ENCODE measurements at regions not wholly inside any gene's neighbourhood (a gene's known extent, or its start where the extent isn't known, plus 50 kb on each side); places are given as distances from the start of the nearest gene placed in this dataset.
"Not testable (repeated sequence)": the region's sequence is repeated elsewhere in the genome, so short reads cannot be mapped to it uniquely, and the experiment has no call there.

DNA sequence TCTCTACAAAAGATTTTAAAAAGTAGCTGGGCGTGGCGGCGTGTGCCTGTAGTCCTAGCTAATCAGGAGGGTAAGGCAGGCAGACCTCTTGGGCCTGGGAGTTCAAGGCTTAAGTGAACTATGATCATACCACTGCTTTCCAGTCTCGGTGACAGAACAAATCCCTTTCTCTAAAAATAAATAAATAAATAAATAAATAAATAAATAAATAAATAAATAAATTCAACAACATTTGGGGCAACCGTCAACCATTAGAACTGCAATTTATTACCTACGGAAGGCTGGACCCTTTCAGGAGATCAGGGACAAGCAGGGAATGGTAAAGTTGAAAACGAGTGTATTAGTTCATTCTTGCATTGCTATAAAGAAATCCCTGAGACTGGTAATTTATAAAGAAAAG is 136.2 kb upstream of the USP9X start:
- TF ChIP-seq, protein P1, sequence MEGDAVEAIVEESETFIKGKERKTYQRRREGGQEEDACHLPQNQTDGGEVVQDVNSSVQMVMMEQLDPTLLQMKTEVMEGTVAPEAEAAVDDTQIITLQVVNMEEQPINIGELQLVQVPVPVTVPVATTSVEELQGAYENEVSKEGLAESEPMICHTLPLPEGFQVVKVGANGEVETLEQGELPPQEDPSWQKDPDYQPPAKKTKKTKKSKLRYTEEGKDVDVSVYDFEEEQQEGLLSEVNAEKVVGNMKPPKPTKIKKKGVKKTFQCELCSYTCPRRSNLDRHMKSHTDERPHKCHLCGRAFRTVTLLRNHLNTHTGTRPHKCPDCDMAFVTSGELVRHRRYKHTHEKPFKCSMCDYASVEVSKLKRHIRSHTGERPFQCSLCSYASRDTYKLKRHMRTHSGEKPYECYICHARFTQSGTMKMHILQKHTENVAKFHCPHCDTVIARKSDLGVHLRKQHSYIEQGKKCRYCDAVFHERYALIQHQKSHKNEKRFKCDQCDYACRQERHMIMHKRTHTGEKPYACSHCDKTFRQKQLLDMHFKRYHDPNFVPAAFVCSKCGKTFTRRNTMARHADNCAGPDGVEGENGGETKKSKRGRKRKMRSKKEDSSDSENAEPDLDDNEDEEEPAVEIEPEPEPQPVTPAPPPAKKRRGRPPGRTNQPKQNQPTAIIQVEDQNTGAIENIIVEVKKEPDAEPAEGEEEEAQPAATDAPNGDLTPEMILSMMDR (conservative IDR thresholded peaks at IDR 0.05; ENCODE audit: low read length): no peak
- no peak for TF ChIP-seq EZH2phosphoT487 (IDR thresholded peaks at IDR 0.05; ENCODE audit: borderline replicate concordance, low read depth, low read length)
- no peak for DNase-seq (ENCODE audit: low spot score)
- no peak overlapping the region for H3K27ac ChIP-seq (ENCODE audit: low read depth, low read length, poor library complexity, severe bottlenecking)
- H3K4me3 ChIP-seq (ENCODE audit: low read depth, low read length, poor library complexity, severe bottlenecking): no peak overlapping the region
- H3K9me2 ChIP-seq (ENCODE audit: insufficient read depth, low read length): no peaks in the 10 kb centered on the region
- H2AFZ ChIP-seq (ENCODE audit: low read length): no peak overlapping the region
- H3K4me2 ChIP-seq (ENCODE audit: low read length): no peak overlapping the region
- H3K36me3 ChIP-seq (ENCODE audit: insufficient read depth, low read length): no peaks in the 10 kb centered on the region
- H3K9me3 ChIP-seq (ENCODE audit: low read length): no peaks in the 10 kb centered on the region
- ChIA-PET POLR2A (no interaction called here), CTCF (ENCODE audit: unreplicated experiment) (no interaction called here)
- H4K20me1 ChIP-seq (ENCODE audit: insufficient read depth, low read length): no peaks in the 10 kb centered on the region
- no peaks in the 10 kb centered on the region for H3K79me2 ChIP-seq (ENCODE audit: insufficient read depth, low read depth, low read length)
- no peaks in the 10 kb centered on the region for H3K4me1 ChIP-seq (ENCODE audit: insufficient read depth, low read length, poor library complexity, severe bottlenecking)
- intact Hi-C loops (cut with micrococcal nuclease; ENCODE audit: unreplicated experiment): no loop called here
- no TSS peak for BruUV-seq (replicated peaks)

GRCh38 chrX:40950546-40950945 is 134.7 kb upstream of the USP9X start:
- intact Hi-C loops (cut with micrococcal nuclease; ENCODE audit: unreplicated experiment): no loop called here
- DNase-seq (ENCODE audit: low spot score): no peak

GRCh38 chrX:40951407-40951806 is 133.8 kb upstream of the USP9X start:
- H3K4me3 ChIP-seq (ENCODE audit: low read depth, low read length, poor library complexity, severe bottlenecking); POLR2A ChIA-PET; H3K27ac ChIP-seq (ENCODE audit: low read depth, low read length, poor library complexity, severe bottlenecking); H3K9me2 ChIP-seq (ENCODE audit: insufficient read depth, low read length); H3K79me2 ChIP-seq (ENCODE audit: insufficient read depth, low read depth, low read length); DNase-seq (ENCODE audit: low spot score); BruUV-seq (replicated peaks); intact Hi-C loops (cut with micrococcal nuclease; ENCODE audit: unreplicated experiment); H3K9me3 ChIP-seq (ENCODE audit: low read length); H3K4me1 ChIP-seq (ENCODE audit: insufficient read depth, low read length, poor library complexity, severe bottlenecking); CTCF ChIA-PET (ENCODE audit: unreplicated experiment); H4K20me1 ChIP-seq (ENCODE audit: insufficient read depth, low read length); H2AFZ ChIP-seq (ENCODE audit: low read length); H3K4me2 ChIP-seq (ENCODE audit: low read length); H3K36me3 ChIP-seq (ENCODE audit: insufficient read depth, low read length): not testable (repeated sequence)

More at GRCh38 chrX:40950546-40950945, 134.7 kb upstream of the USP9X start:
- Histone ChIP-seq H2AFZ (ENCODE audit: low read length) (no peak overlapping the region), H3K4me1 (ENCODE audit: insufficient read depth, low read length, poor library complexity, severe bottlenecking) (no peaks in the 10 kb centered on the region), H4K20me1 (ENCODE audit: insufficient read depth, low read length) (no peaks in the 10 kb centered on the region), H3K36me3 (ENCODE audit: insufficient read depth, low read length) (no peaks in the 10 kb centered on the region), H3K4me3 (ENCODE audit: low read depth, low read length, poor library complexity, severe bottlenecking) (no peak overlapping the region), H3K27ac (ENCODE audit: low read depth, low read length, poor library complexity, severe bottlenecking) (no peak overlapping the region), H3K9me2 (ENCODE audit: insufficient read depth, low read length) (no peaks in the 10 kb centered on the region), H3K9me3 (ENCODE audit: low read length) (no peaks in the 10 kb centered on the region), H3K4me2 (ENCODE audit: low read length) (no peak overlapping the region), H3K79me2 (ENCODE audit: insufficient read depth, low read depth, low read length) (no peaks in the 10 kb centered on the region)
- CTCF ChIA-PET (ENCODE audit: unreplicated experiment): no interaction called here
- POLR2A ChIA-PET: no interaction called here
- TF ChIP-seq, protein P1 (conservative IDR thresholded peaks at IDR 0.05; ENCODE audit: low read length): no peak
- TF ChIP-seq EZH2phosphoT487 (IDR thresholded peaks at IDR 0.05; ENCODE audit: borderline replicate concordance, low read depth, low read length): no peak
- BruUV-seq (replicated peaks): no TSS peak

Data from OCI-LY7 (cell line).